Superior temporal gyrus (tissue), 1 donor: ENCODE measurements at regions not wholly inside any gene's neighbourhood (a gene's known extent, or its start where the extent isn't known, plus 50 kb on each side); places are given as distances from the start of the nearest gene placed in this dataset.
"Not testable (repeated sequence)": the region's sequence is repeated elsewhere in the genome, so short reads cannot be mapped to it uniquely, and the experiment has no call there.

Experiments used
- DNase-seq: peaks from one replicate; pipeline ENCODE4 v3.0.0-alpha.2; 2016; ENCODE audit errors: extremely low spot score

DNA sequence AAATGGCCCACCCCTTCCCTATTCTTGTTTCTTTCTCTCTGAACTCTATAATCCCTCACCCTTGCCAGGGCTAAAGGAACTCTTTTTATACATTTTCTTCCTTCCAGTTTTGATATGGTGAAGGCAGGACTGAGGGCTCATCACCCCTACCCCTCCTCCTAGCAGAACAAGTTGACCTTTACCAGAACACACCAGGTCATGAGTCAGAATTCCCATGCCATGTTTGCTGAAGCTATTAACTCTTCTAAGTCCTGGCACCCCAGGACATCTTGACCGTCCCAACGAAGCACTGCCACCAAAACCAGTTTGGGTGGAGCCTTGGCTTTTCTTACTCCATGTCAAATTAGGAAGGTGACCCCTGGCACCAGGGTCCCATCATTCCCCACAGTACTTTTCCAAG lies 57.5 kb upstream of the DYNLT3 start:
- no peak for DNase-seq

DNA sequence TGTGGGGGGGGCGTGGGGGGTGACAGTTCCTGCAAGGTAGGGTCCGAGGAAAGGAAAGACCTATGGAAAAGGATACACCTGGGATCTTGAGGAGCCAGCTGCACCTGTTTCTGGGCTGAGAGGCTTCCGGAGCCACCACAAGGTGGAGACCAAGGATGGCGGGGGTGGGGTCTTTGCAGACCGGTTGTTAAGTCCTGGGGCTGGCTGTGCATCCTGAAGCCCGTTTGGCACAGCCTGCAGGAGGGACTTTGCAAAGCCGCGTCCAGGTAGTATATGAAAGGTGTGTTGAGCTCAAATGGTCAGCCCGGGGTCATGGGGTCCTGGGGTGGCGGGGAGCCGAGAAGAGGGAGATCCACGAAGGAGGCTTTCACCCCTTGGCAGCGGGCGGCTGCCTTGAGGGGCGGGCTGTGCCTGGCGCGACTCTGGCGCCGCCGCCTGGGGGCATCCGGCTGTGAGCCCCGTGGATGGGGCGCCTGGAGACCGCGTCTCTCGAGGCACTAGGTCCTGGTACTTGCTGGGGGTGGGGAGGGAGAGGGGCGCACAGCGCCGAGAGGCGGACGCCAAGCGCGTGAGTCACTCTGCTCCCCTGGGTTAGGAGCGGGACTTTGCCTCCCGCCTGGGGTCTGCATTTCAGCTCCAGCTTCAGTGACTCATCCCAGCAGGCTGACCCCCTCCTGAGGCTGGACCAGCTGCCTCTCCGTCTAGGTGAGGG lies 58.2 kb upstream of the DYNLT3 start:
- DNase-seq: no peak

DNA sequence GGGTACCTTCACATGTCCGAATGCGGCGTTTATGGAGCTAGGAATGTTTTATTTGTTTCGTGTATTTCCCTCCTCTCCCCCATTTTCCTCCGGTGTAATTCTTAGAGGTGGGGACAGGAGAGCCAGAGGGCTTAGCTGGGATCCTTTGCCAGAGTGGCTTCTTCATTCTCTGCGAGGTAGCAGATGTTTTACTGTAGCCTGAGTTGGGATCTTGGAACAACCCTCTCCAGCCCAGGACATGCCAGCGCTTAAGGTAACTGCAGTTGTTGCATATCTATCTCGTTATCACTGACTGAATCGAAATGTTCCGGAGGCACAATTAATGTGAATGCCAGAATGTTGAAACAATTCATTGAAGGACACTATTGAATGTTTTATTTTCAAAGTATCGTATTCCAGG lies 59.0 kb upstream of the DYNLT3 start:
- no peak for DNase-seq

DNA sequence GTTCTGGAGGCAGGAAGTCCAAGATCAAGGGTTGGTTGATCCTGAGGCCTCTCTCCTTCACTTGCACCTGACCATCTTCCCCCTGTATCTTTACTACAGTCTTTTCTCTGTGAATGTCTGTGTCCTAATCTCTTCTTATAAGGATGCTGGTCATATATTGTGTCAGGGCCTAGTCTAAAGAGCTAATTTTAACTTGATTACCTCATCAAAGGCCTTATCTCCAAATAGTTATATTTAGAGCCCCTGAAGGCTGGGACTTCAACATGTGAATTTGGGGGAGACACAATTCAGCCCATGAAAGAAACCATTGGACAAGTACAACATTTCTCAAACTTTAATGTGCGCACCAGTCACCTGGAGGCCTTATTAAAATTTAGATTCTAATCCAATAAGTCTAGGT lies 62.8 kb upstream of the DYNLT3 start:
- DNase-seq: no peak

DNA sequence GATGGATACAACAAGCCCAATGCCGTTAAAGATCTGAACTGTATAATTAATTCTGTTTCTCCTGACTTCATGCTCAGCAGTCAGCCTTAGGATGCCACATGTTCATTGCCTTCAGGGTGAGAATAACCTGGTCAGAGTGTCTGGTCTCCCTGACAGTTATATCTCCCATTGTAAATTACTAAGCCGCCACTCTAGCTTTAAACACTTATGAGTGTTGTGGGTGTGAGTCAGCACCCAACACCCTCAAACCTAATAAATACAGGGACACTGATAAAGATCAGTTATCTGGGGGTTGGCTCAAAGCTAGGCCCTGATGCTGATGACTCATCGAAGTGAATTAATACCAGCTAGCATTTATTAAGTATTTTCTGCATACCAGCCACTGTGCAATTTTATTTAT lies 64.9 kb upstream of the DYNLT3 start:
- no peak for DNase-seq

DNA sequence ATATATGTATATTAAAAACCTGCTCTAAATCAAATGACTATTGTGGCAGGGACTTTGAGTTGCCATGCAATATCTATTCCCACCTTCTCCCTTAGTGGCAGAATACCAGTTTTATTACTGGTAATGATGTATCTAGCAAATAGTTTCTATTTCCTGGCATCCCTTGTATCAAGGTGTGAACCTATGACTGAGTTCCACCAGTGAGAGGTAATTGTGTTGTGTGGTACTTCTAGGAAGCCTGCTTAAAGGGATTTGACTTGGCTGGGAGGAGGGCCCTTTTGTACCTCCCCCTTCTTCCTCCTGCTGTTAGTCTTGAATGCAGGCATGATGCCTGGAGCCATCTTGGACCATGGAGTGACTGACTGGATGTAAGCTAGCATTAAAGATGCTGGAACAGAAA lies 65.4 kb upstream of the DYNLT3 start:
- no peak for DNase-seq

DNA sequence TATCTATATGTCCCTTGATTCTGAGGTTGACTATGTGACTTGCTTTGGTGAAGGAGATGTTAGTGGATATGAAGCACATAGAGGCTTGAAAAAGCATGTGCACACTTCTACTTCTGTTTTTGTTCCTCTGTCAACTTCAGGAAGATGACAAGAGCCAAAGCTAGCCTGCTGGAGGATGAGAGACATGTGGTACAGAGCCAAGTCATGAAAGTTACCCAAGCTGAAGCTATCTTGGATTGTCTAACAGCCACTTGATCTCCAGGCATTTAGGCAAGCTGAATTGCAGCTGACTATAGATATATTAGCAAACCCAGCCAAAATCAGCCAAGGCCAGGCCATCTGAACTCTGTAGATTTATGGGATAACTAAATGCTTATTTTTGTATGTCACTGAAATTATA lies 70.8 kb upstream of the DYNLT3 start:
- no peak for DNase-seq

DNA sequence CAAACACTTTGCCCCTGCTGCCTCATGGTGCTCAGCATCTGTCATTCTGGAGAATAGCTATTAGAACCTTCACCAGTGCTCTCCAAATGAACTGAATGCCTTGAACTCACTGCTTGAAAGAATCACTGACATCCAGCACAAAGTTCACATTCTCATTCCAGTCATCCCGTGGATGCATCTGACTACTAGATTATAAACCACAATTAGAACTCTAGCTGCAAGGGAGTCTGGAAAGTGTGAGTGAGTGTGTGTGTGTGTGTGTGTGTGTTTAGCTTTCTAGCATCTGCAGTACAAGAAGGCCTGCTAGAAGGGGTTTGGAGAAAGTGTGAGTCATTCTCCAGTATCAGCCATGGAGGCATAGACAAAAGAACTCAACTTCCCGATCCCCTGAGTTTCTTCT lies 71.3 kb upstream of the DYNLT3 start:
- no peak for DNase-seq

DNA sequence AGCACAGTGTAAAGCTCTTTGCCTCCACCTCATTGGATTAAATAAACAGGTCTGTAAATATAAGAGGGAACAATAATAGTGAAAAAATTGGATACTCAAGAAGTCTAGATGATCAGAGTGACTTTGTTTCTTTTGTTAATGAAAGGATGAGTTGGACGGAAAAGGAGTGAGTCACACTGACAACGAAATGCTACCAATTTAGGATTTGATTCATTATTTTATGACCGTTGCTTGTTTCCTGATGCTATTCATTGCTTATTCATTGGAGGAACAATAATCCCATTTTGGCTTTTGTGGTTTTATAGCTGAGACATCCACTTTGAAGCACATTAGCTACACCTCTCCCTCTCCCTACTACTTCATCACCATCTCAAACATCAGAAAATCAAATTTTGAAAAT lies 74.4 kb upstream of the DYNLT3 start:
- DNase-seq: no peak

DNA sequence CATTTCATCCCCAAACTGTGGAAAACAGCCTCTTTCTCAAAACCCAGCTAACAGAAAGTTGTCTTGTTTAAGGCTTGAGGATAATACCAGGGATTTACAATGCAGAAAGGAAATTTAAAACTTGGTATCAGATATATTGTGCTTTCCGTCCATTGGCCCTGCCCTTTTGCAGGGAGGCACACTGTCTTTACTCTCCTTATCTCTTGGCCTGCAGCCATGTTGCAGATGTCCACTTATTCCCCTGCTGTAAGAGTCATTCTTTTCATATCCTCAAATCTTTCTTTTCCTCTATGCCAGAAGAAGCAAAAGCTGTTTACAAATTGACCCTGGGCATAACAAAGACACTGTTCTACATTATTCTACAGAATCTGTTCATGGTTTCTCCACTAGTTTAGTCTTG lies 75.6 kb upstream of the DYNLT3 start:
- DNase-seq: no peak

DNA sequence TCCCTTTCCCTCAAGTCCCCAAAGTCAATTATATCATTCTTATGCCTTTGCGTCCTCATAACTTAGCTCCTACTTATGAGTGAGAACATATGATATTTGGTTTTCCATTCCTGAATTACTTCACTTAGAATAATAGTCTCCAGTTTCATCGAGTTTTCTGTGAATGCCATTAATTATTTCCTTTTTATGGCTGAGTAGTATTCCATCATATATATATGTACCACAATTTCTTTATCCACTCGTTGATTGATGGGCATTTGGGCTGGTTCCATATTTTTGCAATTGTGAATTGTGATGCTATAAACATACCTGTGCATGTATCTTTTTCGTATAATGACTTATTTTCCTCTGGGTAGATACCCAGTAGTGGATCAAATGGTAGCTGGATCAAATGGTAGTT lies 78.4 kb upstream of the DYNLT3 start:
- DNase-seq: not testable (repeated sequence)

DNA sequence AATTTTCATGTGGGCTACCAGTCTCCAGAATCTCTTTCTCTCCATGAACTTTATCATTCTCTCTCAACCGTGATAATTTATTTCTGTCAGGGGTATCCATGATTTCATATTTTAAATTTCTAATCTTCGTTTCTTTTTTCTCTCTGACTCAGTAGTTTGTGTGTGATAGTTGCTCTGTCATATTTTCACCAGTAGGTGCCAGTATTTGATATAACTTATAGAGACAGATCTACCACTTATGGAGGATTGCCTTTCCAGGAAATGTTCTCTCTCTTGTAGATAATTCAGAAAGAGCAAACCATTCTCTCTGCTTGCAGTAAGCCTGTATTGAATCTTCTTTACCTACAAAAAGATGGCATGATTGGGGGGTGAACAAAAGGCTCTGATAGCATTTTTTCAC lies 79.3 kb upstream of the DYNLT3 start:
- DNase-seq: peak; percentile 23

DNA sequence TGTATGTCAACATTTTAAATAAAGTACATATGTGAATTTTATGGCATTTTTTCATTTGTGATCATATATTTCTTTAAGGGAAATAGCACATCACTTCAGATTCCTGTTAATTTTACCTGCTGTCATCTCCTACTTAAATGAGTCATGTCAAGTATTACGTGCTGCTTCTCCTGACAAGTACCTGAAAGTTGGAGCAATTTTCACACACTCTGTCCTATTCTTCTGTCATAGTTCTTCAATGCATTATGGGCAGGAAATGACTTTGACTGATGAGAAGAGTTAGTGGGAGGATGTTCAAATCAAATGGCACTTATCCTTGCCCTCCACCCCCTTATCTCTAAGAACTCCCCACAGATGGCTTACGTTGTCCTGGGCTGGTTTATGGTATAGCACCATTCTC lies 64.2 kb upstream of the SYTL5 start:
- no peak for DNase-seq

DNA sequence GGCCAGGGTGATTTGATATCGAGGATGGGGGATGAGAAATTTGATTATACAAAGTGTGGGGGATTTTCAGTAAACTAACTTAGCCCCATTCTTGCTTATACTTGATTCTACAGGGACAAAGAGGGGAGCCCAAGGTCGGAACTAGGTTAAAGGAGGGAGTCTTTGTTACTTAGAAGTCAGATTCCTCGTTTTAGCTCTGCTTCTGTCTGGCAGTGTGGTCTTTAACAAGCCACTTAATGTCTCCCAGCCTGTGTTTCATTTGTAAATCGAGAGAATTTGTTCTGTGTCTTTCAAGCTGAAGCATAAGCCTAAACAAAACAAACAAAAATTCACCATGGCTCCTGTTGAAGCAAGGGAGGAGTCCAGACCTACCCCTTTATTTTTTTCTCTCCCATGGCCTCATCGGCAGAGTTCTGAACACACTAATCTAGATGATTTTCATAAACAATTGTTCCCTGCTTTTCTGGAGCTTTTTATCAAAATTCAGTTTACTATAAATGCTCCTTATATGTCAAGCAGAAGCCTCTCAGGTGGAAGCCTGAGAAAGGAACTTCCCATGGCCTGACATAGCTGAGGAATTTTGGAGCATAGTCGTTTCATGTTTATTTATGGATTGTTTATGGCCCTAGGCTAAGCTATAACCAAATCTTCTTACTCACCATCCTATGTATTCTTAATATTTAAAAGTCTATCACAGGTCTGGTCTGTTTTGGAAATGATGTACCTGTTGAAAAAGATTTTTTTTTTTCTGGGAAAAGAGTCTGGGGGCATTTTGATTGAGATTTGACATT lies 62.6 kb upstream of the SYTL5 start:
- DNase-seq: no peak

DNA sequence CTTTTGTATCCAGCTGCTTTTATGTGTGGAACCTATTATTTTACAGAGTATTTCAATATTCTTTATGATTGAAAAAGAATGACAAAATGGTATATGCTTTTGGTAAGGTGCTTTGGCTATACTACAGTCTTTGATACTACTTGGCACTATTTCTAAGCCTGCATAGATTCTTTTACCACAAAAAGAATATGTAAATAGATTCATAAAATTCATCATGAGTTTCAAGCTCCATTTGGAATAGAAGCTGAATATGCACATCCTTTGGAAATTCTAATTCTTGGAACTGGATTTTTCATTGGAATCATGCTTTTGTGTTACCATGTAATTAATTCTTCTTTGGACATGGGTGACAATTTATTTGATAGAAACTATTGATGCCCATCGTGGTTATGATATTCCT lies 60.2 kb upstream of the SYTL5 start:
- no peak for DNase-seq

DNA sequence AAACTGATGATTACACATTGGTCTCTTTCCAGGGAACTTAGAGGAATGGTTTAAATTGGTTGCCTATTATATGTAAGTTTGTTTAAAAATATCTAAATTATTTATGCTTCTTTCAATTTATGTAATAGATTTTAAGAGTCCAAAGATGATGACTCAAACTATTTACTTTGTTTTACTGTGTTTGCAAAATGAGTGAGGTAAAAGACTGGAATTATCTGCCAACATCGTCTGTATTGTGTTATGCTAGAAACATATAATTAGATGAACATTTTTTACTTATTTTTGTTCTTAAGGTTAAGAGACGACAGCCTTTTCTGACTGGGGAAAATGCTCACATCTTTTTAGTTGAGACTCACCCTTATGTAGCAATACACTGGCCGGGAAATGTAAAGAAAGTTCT lies 51.1 kb upstream of the SYTL5 start:
- no peak for DNase-seq

DNA sequence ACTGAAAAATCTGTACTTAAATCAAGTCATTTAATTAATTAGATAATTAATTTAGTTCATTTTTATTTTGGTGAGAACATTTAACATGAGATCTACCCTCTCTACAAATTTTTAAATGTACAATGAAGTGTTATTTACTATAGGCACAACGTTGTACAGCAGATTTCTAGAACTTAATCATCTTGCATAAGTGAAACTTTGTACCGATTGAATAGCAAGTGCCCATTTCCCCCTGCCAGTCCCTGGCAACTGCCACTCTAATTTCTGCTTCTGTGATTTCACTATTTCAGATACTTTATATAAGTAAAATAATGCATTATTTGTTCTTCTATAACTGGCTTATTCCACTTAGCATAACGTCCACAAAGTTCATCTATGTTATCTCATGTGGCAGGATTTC lies 50.1 kb upstream of the SYTL5 start:
- DNase-seq: no peak
